ENCODE measurements at regions not wholly inside any gene's neighbourhood (a gene's known extent, or its start where the extent isn't known, plus 50 kb on each side); places are given as distances from the start of the nearest gene placed in this dataset.

GRCh38 chr2:16298866-16299265, 358.5 kb downstream of the MYCN start:
- intact Hi-C loops (cut with DNase I) = no loop called here
- ATAC-seq (no peak), DNase-seq (no peak)

- no peak for DNase-seq
- intact Hi-C loops (cut with DNase I) = no loop called here
- ATAC-seq = no peak
Measured at GRCh38 chr2:16296331-16297250, 356.2 kb downstream of the MYCN start.

DNA sequence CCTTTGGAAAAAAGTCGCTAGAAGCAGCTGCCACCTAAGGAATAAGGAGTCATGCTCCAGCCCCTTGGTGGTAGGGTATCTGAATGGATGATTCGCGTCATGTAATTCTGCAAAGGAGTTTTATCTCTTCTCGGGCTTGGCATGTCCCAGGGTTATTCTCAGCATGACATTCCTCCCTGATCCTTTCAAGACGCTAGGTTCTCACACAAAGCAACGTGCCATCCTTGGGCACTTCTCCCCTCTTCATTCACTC, 355.6 kb downstream of the MYCN start:
- intact Hi-C loops (cut with DNase I) = no loop called here
- DNase-seq (no peak), ATAC-seq (no peak)

- ATAC-seq (no peak), DNase-seq (no peak)
- intact Hi-C loops (cut with DNase I) = no loop called here
Measured at GRCh38 chr2:16294791-16295190, 354.4 kb downstream of the MYCN start.

DNA sequence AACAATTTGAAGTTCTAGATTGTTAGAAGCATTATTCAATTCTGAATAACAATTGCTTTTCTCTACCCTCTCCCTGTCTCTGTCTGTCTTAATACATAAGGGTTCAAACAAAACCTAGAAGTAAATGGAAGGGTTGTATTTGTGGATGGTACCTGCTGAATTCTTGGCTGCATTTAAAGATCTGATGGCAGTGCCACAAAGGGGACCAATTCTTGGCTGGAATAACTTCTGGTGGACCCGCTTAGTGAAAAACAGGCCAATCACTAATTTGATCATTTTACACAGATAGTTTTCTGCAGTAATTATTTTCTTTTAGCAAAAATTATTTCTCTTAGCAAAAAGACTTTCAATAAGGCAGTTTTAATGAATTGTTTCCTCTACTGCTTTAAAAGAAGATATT, 353.5 kb downstream of the MYCN start:
- ATAC-seq = no peak
- intact Hi-C loops (cut with DNase I) = no loop called here

DNA sequence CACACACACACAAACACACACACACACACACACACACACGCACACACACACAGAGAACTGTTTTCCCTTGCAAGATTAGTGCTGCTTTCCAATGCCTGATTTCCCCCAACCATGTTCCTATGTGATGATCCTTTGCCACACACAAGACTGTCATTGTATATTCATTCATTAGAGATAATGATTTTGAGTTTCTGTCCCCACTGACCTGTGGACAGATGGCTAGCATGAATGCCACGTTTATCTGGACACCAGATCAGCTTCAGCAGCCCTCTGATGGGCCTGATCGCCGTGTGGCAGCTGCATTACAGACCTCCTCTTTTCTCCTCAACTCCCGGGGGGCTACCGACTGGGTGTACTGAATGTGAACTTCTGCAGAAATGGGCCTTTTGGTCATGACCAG, 353.0 kb downstream of the MYCN start:
- ATAC-seq (no peak), DNase-seq (no peak)
- intact Hi-C loops (cut with DNase I) = no loop called here

More for the DNA sequence above, 353.5 kb downstream of the MYCN start:
- DNase-seq = no peak

DNA sequence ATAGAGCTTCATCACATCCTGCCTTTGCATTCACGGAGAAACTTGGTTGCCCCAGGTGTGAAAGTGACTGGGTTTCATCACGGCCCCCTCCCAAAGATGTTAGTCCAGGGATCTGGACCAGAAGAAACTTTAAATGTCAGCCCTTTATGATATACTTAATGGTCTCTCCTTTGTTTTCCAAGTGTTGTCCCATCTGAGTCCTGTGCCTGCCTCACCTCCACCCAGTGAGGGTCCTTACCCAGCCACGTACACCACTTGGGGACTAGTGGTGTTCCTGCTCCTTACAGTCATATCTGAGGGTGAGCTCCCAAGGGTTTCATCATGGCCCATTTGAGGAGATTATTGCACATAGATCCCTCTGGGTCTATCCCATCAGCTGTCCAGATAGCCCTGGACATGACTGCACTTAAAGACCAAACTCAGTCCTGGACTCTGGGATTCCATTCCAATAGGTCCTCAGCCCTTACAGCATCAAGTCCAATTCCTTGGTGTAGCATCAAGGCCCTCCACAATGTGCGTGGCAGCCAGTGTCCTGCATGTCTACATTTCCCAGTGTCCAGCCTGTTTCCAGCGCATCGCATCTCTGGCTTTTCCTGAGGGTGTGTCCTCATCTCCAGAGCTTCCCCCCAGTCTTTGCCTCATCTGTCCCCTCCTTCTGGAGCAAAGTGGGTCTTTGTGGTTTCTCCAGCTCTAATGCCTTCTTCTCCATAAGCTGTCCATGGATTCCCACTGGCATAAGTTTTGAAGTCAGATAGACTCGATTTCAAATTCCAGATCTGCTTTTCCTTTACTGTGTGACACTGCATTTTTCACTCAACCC, 351.6 kb downstream of the MYCN start:
- DNase-seq (no peak), ATAC-seq (no peak)
- intact Hi-C loops (cut with DNase I) = no loop called here

GRCh38 chr2:16291226-16291625, 350.9 kb downstream of the MYCN start:
- no peak for ATAC-seq
- intact Hi-C loops (cut with DNase I) = no loop called here
- no peak for DNase-seq

GRCh38 chr2:16290311-16291020, 350.1 kb downstream of the MYCN start:
- DNase-seq = no peak
- ATAC-seq = no peak
- intact Hi-C loops (cut with DNase I) = no loop called here

- intact Hi-C loops (cut with DNase I) = loop anchor here in 1 of 2 donors (10.0 kb wide), 2 partner anchors 354 to 644 kb away; no protein-coding TSS in a partner anchor
- DNase-seq = no peak
- no peak for ATAC-seq
Measured at GRCh38 chr2:16288371-16289112, 348.2 kb downstream of the MYCN start.

DNA sequence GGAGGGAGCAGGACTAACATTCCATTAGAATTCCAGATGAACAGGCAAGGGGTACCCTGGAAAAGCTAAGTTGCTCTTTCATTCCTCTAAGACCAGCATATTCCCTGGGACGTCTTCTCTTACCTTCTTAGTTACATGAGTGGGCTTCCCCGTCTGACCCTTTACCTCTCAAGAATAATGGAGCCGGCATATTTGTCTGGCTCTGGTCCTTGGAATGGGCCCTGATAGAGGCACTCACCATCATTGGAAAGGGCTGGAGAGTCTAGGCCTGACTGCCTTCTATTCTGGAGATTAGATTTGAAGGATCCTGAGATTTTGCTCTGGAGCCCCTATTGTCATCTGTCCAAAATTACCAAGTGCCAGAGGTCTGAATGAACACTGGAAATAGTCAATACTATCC, 347.5 kb downstream of the MYCN start:
- ATAC-seq (no peak), DNase-seq (no peak)
- intact Hi-C loops (cut with DNase I) = loop anchor here in 1 of 2 donors (10.0 kb wide), 2 partner anchors 353 to 643 kb away; no protein-coding TSS in a partner anchor

- DNase-seq (no peak), ATAC-seq (no peak)
- intact Hi-C loops (cut with DNase I) = loop anchor here in 1 of 2 donors (10.0 kb wide), 2 partner anchors 352 to 642 kb away; no protein-coding TSS in a partner anchor
Measured at GRCh38 chr2:16287281-16287680, 346.9 kb downstream of the MYCN start.

- intact Hi-C loops (cut with DNase I) = loop anchor here in 1 of 2 donors (10.0 kb wide), 2 partner anchors 351 to 641 kb away; no protein-coding TSS in a partner anchor
- no peak for DNase-seq
- ATAC-seq = no peak
Measured at GRCh38 chr2:16285813-16286510, 345.6 kb downstream of the MYCN start.

GRCh38 chr2:16284941-16285625, 344.7 kb downstream of the MYCN start:
- ATAC-seq = no peak
- intact Hi-C loops (cut with DNase I) = loop anchor here (5.0 to 10.0 kb wide), 4 partner anchors 343 to 648 kb away; partner anchors contain the start of gene MYCN (in 1 of the 2)

DNA sequence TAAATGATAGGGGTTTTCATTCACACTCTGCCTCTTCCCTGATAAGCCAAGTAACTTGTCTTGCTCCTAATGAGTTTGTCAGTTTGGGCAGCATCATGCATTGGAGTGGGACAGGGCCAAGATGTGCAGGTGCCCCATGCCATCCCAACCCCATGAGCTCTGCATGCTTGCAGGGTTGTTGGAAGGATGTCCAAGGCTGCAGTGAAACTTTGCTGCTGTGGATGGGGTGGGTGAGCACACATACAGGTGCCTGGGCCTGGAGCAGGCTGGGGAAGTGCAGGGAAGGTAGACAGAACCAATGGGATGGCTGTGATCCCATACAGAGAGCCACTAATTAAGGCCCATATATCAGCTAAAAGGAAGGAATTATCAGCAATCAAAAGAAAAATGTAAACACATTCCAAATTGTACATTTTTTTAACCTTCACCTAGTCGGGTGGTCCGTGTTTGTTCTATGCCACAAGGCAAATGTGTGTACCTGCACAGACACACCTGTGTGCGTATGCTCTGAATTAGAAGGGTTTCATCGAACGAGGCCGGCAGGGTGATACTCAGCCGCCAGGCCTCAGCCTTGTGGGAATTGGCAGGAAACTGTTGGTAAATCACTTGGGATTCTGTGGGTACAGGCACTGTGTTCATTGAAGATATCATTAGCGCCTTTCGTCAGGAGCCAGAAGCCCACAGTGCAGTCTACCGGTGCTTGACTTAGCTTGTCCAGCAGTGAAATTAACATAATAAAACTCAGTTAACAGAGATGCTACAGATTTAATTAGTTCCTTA, 342.9 kb downstream of the MYCN start:
- ATAC-seq = no peak
- intact Hi-C loops (cut with DNase I) = loop anchor here (5.0 to 10.0 kb wide), 4 partner anchors 341 to 646 kb away; partner anchors contain the start of gene MYCN (in 1 of the 2)
- no peak for DNase-seq

More at GRCh38 chr2:16284941-16285625, 344.7 kb downstream of the MYCN start:
- no peak for DNase-seq

GRCh38 chr2:16282511-16282910, 342.2 kb downstream of the MYCN start:
- no peak for ATAC-seq
- intact Hi-C loops (cut with DNase I) = loop anchor here (5.0 to 10.0 kb wide), 4 partner anchors 340 to 645 kb away; partner anchors contain the start of gene MYCN (in 1 of the 2)
- no peak for DNase-seq

Measured in left cardiac atrium (tissue), 4 donors.